ENCODE measurements at regions not wholly inside any gene's neighbourhood (a gene's known extent, or its start where the extent isn't known, plus 50 kb on each side); places are given as distances from the start of the nearest gene placed in this dataset.

GRCh38 chrY:7825874-7826273 is 914.3 kb upstream of the AMELY start:
- no peak for TF ChIP-seq CTCF (IDR thresholded peaks at IDR 0.05; ENCODE audit: borderline replicate concordance, extremely low read depth, insufficient read depth)
- Histone ChIP-seq H3K36me3 (ENCODE audit: control insufficient read depth in 2 of 3, insufficient read depth in 3 of 3, low read length in 3 of 3) (no peaks in the 10 kb centered on the region), H3K27me3 (ENCODE audit: control insufficient read depth, insufficient read depth, low read length) (no peaks in the 10 kb centered on the region), H3K9ac (ENCODE audit: low read length in 3 of 3) (no peak overlapping the region), H3K27ac (ENCODE audit: low read depth in 2 of 2, low read length in 2 of 2) (no peak overlapping the region), H3K4me1 (ENCODE audit: control insufficient read depth in 2 of 3, insufficient read depth in 2 of 3, low read depth in 1 of 3, low read length in 3 of 3) (no peaks in the 10 kb centered on the region), H3K9me3 (ENCODE audit: control insufficient read depth in 2 of 3, insufficient read depth in 1 of 3, low read length in 3 of 3) (no peaks in the 10 kb centered on the region), H3K4me3 (ENCODE audit: low read length in 3 of 3) (no peak overlapping the region)
- intact Hi-C loops (cut with DNase I) = no loop called here
- no peak for FAIRE-seq
- DNase-seq = no peak

DNA sequence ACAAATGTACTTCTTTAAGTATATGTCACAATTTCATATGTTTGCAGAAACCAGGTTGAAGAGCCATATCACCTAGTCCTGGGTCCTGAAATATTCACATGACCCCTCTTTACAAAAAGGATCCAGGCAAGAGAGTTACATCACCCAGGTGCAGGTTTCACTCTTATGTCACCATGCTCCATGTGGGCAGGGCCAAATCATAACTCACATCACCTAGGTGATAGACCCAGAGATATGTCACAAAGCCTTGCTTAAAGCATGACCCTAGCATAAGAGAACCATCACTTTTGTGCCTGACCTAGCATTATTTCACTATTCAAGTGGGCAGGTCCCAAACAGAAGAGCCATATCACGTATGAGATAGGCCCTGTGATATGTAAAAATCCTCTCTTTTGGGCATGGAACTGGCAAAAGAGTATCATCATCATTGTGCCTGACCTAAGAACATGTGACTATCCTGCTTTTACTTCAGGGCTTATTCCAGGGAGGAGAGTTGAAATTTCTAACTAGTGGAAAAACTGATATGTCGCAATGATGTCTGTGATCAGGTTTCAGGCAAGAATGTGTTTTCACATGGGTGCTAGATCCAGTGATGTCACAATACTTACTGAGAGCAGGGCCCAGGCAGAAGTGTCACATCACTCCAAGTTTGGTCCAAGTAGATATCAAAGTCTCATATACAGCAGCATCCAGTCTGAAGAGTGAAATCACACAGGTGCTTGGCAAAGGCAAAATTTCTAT is 909.9 kb upstream of the AMELY start:
- DNase-seq (no peak), FAIRE-seq (no peak)
- Histone ChIP-seq H3K4me1 (ENCODE audit: control insufficient read depth in 2 of 3, insufficient read depth in 2 of 3, low read depth in 1 of 3, low read length in 3 of 3) (no peaks in the 10 kb centered on the region), H3K27ac (ENCODE audit: low read depth in 2 of 2, low read length in 2 of 2) (no peak overlapping the region), H3K4me3 (ENCODE audit: low read length in 3 of 3) (no peak overlapping the region), H3K36me3 (ENCODE audit: control insufficient read depth in 2 of 3, insufficient read depth in 3 of 3, low read length in 3 of 3) (no peaks in the 10 kb centered on the region), H3K9me3 (ENCODE audit: control insufficient read depth in 2 of 3, insufficient read depth in 1 of 3, low read length in 3 of 3) (no peaks in the 10 kb centered on the region), H3K27me3 (ENCODE audit: control insufficient read depth, insufficient read depth, low read length) (no peaks in the 10 kb centered on the region), H3K9ac (ENCODE audit: low read length in 3 of 3) (no peak overlapping the region)
- intact Hi-C loops (cut with DNase I) = no loop called here
- no peak for TF ChIP-seq CTCF (IDR thresholded peaks at IDR 0.05; ENCODE audit: borderline replicate concordance, extremely low read depth, insufficient read depth)

- H3K27me3 ChIP-seq (ENCODE audit: control insufficient read depth, insufficient read depth, low read length) = no peaks in the 10 kb centered on the region
- H3K4me1 ChIP-seq (ENCODE audit: control insufficient read depth in 2 of 3, insufficient read depth in 2 of 3, low read depth in 1 of 3, low read length in 3 of 3) = no peaks in the 10 kb centered on the region
- DNase-seq (peak in 1 of 5 donors; percentile 40), FAIRE-seq (no peak)
- no peaks in the 10 kb centered on the region for H3K36me3 ChIP-seq (ENCODE audit: control insufficient read depth in 2 of 3, insufficient read depth in 3 of 3, low read length in 3 of 3)
- intact Hi-C loops (cut with DNase I) = no loop called here
- H3K4me3 ChIP-seq (ENCODE audit: low read length in 3 of 3) = no peak overlapping the region
- H3K9ac ChIP-seq (ENCODE audit: low read length in 3 of 3) = no peak overlapping the region
- H3K27ac ChIP-seq (ENCODE audit: low read depth in 2 of 2, low read length in 2 of 2) = no peak overlapping the region
- no peaks in the 10 kb centered on the region for H3K9me3 ChIP-seq (ENCODE audit: control insufficient read depth in 2 of 3, insufficient read depth in 1 of 3, low read length in 3 of 3)
- no peak for TF ChIP-seq CTCF (IDR thresholded peaks at IDR 0.05; ENCODE audit: borderline replicate concordance, extremely low read depth, insufficient read depth)
These were observed 907.4 kb upstream of the AMELY start for GRCh38 chrY:7818924-7819323.

- Histone ChIP-seq H3K9ac (ENCODE audit: low read length in 3 of 3) (no peak overlapping the region), H3K27ac (ENCODE audit: low read depth in 2 of 2, low read length in 2 of 2) (no peak overlapping the region), H3K4me1 (ENCODE audit: control insufficient read depth in 2 of 3, insufficient read depth in 2 of 3, low read depth in 1 of 3, low read length in 3 of 3) (no peaks in the 10 kb centered on the region), H3K4me3 (ENCODE audit: low read length in 3 of 3) (no peak overlapping the region), H3K27me3 (ENCODE audit: control insufficient read depth, insufficient read depth, low read length) (no peaks in the 10 kb centered on the region), H3K36me3 (ENCODE audit: control insufficient read depth in 2 of 3, insufficient read depth in 3 of 3, low read length in 3 of 3) (no peaks in the 10 kb centered on the region), H3K9me3 (ENCODE audit: control insufficient read depth in 2 of 3, insufficient read depth in 1 of 3, low read length in 3 of 3) (no peaks in the 10 kb centered on the region)
- no peak for FAIRE-seq
- TF ChIP-seq CTCF (IDR thresholded peaks at IDR 0.05; ENCODE audit: borderline replicate concordance, extremely low read depth, insufficient read depth) = no peak
- no peak for DNase-seq
- intact Hi-C loops (cut with DNase I) = no loop called here
These were observed 905.0 kb upstream of the AMELY start for GRCh38 chrY:7816567-7816966.
